ENCODE measurements at regions not wholly inside any gene's neighbourhood (a gene's known extent, or its start where the extent isn't known, plus 50 kb on each side); places are given as distances from the start of the nearest gene placed in this dataset.

GRCh38 chr11:28480406-28480805 lies 372.2 kb downstream of the METTL15 start:
- Histone ChIP-seq H3K9ac (replicated peaks; ENCODE audit: extremely low read depth, insufficient read depth, low read length) (no peak overlapping the region), H3K27ac (ENCODE audit: insufficient read depth, low read depth, low read length) (no peak overlapping the region), H3K9me1 (replicated peaks; ENCODE audit: control insufficient read depth, extremely low read depth, insufficient read depth, low read length) (no peaks in the 10 kb centered on the region), H3K79me2 (ENCODE audit: control insufficient read depth, insufficient read depth, low read length) (no peaks in the 10 kb centered on the region), H3K36me3 (ENCODE audit: control insufficient read depth in 2 of 2, extremely low read depth in 1 of 2, insufficient read depth in 2 of 2, low read length in 2 of 2) (no peaks in the 10 kb centered on the region), H2AFZ (ENCODE audit: low read depth, low read length) (no peak overlapping the region), H3K4me2 (ENCODE audit: insufficient read depth, low read length) (no peak overlapping the region), H3K4me1 (ENCODE audit: control insufficient read depth, extremely low read depth, insufficient read depth, low read length) (no peaks in the 10 kb centered on the region), H3K4me3 (replicated peaks in 1 of 3; ENCODE audit: insufficient read depth in 1 of 3, low read depth in 1 of 3, low read length in 3 of 3) (no peak overlapping the region), H3K27me3 (ENCODE audit: control insufficient read depth in 2 of 2, insufficient read depth in 2 of 2, low read length in 2 of 2) (no peaks in the 10 kb centered on the region), H3K9me3 (replicated peaks; ENCODE audit: control insufficient read depth, insufficient read depth, low read length) (no peaks in the 10 kb centered on the region), H4K20me1 (replicated peaks; ENCODE audit: control insufficient read depth, extremely low read depth, insufficient read depth, low read length) (no peaks in the 10 kb centered on the region)
- intact Hi-C loops (cut with micrococcal nuclease) = no loop called here
- CTCF ChIA-PET = no interaction called here
- TF ChIP-seq EZH2 (IDR thresholded peaks at IDR 0.05; ENCODE audit: borderline replicate concordance, low read depth, low read length, severe bottlenecking) (no peak), GATA2 (IDR thresholded peaks at IDR 0.05; ENCODE audit: insufficient read depth, insufficient read length, low read depth, low read length) (no peak), POLR2A (IDR thresholded peaks at IDR 0.05; ENCODE audit: low read depth, low read length) (no peak), MAX (IDR thresholded peaks at IDR 0.05; ENCODE audit: insufficient read depth, insufficient read length) (no peak), MYC (IDR thresholded peaks at IDR 0.05; ENCODE audit: low read depth, low read length) (no peak), FOS (IDR thresholded peaks at IDR 0.05; ENCODE audit: borderline replicate concordance, insufficient read depth, low read length) (no peak)
- TF ChIP-seq, protein P1, sequence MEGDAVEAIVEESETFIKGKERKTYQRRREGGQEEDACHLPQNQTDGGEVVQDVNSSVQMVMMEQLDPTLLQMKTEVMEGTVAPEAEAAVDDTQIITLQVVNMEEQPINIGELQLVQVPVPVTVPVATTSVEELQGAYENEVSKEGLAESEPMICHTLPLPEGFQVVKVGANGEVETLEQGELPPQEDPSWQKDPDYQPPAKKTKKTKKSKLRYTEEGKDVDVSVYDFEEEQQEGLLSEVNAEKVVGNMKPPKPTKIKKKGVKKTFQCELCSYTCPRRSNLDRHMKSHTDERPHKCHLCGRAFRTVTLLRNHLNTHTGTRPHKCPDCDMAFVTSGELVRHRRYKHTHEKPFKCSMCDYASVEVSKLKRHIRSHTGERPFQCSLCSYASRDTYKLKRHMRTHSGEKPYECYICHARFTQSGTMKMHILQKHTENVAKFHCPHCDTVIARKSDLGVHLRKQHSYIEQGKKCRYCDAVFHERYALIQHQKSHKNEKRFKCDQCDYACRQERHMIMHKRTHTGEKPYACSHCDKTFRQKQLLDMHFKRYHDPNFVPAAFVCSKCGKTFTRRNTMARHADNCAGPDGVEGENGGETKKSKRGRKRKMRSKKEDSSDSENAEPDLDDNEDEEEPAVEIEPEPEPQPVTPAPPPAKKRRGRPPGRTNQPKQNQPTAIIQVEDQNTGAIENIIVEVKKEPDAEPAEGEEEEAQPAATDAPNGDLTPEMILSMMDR (IDR thresholded peaks at IDR 0.05; ENCODE audit: extremely low read depth in 1 of 2, insufficient read depth in 1 of 2, low read depth in 1 of 2, low read length in 2 of 2) = no peak
- POLR2A ChIA-PET = no interaction called here
- BruUV-seq (replicated peaks) = no TSS peak
- FAIRE-seq (no peak), DNase-seq (ENCODE audit: low read depth, low spot score) (no peak)
- dilution Hi-C loops (cut with MboI; ENCODE audit: extremely low pct_ligation_motif_present, low sequenced_read_pairs) = no loop called here

DNA sequence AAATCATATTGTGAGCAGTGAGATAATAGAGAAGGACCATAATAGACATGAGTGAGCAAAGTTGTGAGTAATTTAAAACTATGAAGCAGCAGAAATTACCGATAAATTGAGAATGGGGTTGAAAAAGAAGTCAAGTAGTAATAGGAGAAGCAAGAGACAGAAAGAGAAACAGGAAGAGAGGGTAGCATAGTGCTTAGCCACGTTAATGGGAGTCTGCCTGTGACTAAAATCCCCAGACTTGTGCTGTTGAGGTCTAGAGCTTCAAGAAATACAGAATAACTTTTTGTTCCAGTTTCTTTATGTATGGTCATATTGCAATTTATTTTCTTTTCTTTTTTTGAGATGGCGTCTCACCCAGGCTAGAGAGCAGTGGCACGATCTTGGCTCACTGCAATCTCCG lies 368.7 kb downstream of the METTL15 start:
- CTCF ChIA-PET = no interaction called here
- no TSS peak for BruUV-seq (replicated peaks)
- H3K4me3 ChIP-seq (replicated peaks in 1 of 3; ENCODE audit: insufficient read depth in 1 of 3, low read depth in 1 of 3, low read length in 3 of 3) = no peak overlapping the region

More for the DNA sequence above, 368.7 kb downstream of the METTL15 start:
- TF ChIP-seq MAX (IDR thresholded peaks at IDR 0.05; ENCODE audit: insufficient read depth, insufficient read length) = no peak
- TF ChIP-seq GATA2 (IDR thresholded peaks at IDR 0.05; ENCODE audit: insufficient read depth, insufficient read length, low read depth, low read length) = no peak
- no peak for TF ChIP-seq EZH2 (IDR thresholded peaks at IDR 0.05; ENCODE audit: borderline replicate concordance, low read depth, low read length, severe bottlenecking)
- no peak for TF ChIP-seq FOS (IDR thresholded peaks at IDR 0.05; ENCODE audit: borderline replicate concordance, insufficient read depth, low read length)
- no peak for TF ChIP-seq POLR2A (IDR thresholded peaks at IDR 0.05; ENCODE audit: low read depth, low read length)
- POLR2A ChIA-PET = no interaction called here
- Histone ChIP-seq H2AFZ (ENCODE audit: low read depth, low read length) (no peak overlapping the region), H3K27me3 (ENCODE audit: control insufficient read depth in 2 of 2, insufficient read depth in 2 of 2, low read length in 2 of 2) (no peaks in the 10 kb centered on the region), H3K79me2 (ENCODE audit: control insufficient read depth, insufficient read depth, low read length) (no peaks in the 10 kb centered on the region), H3K4me1 (ENCODE audit: control insufficient read depth, extremely low read depth, insufficient read depth, low read length) (no peaks in the 10 kb centered on the region), H3K27ac (ENCODE audit: insufficient read depth, low read depth, low read length) (no peak overlapping the region), H3K9me3 (replicated peaks; ENCODE audit: control insufficient read depth, insufficient read depth, low read length) (no peaks in the 10 kb centered on the region), H3K36me3 (ENCODE audit: control insufficient read depth in 2 of 2, extremely low read depth in 1 of 2, insufficient read depth in 2 of 2, low read length in 2 of 2) (no peaks in the 10 kb centered on the region), H4K20me1 (replicated peaks; ENCODE audit: control insufficient read depth, extremely low read depth, insufficient read depth, low read length) (no peaks in the 10 kb centered on the region), H3K9ac (replicated peaks; ENCODE audit: extremely low read depth, insufficient read depth, low read length) (no peak overlapping the region), H3K9me1 (replicated peaks; ENCODE audit: control insufficient read depth, extremely low read depth, insufficient read depth, low read length) (no peaks in the 10 kb centered on the region), H3K4me2 (ENCODE audit: insufficient read depth, low read length) (no peak overlapping the region)
- FAIRE-seq (no peak), DNase-seq (ENCODE audit: low read depth, low spot score) (no peak)
- dilution Hi-C loops (cut with MboI; ENCODE audit: extremely low pct_ligation_motif_present, low sequenced_read_pairs) = no loop called here
- intact Hi-C loops (cut with micrococcal nuclease) = no loop called here
